HCT116 (cell line): ENCODE measurements at regions not wholly inside any gene's neighbourhood (a gene's known extent, or its start where the extent isn't known, plus 50 kb on each side); places are given as distances from the start of the nearest gene placed in this dataset.

Experiments used
- ATAC-seq: fragments of 200-7000 bp; cut with Tn5 transposase; 2 replicates; pipeline ENCODE4 v1.9.1; 2020; ENCODE audit warnings: mild to moderate bottlenecking, moderate library complexity
- BruUV-seq: library from RNA; stranded (reverse); fragments of 400-500 nt; replicated peaks from 2 replicates; lab custom pipeline; 2021; lab: Mats Ljungman, UMichigan
- CTCF ChIA-PET: fragments of 300-600 bp; sonication (Branson Sonifier 250); formaldehyde crosslinking; loops from one replicate; lab custom pipeline; 2021; ENCODE audit warnings: antibody characterized with exemption; lab: Charles Lee
- POLR2A ChIA-PET: fragments of 300-600, 350-600 bp; sonication (Branson Sonifier 250); formaldehyde crosslinking; loops from one replicate; lab custom pipeline; 2021; ENCODE audit warnings: antibody characterized with exemption; lab: Charles Lee
- RAD21 ChIA-PET, 2 experiments: fragments of 300-600 bp; sonication (Branson Sonifier 250); formaldehyde crosslinking; loops; one replicate each; lab custom pipeline; 2023; ENCODE audit warnings: low total read pairs in 2 of 2; ENCODE audit not compliant: uncharacterized antibody in 2 of 2, unreplicated experiment in 2 of 2, low non-redundant PET in 1 of 2; lab: Charles Lee
- DNase-seq: peaks from one replicate; pipeline ENCODE4 v3.0.0-alpha.2; 2010; ENCODE audit warnings: low read depth, low spot score
- H2AFZ ChIP-seq: fragments of 200-600 bp; shearing (Covaris generic), sonication (generic); 2 replicates; pipeline ENCODE4 v1.6.1; 2017; ENCODE audit warnings: low read depth, mixed run types, mixed read lengths, antibody characterized with exemption, low read length; ENCODE audit not compliant: poor library complexity, severe bottlenecking
- H3K27ac ChIP-seq: 2 replicates; pipeline ENCODE4 v1.5.1; 2012; ENCODE audit warnings: low read depth, low read length
- H3K27me3 ChIP-seq: fragments of 200-600 bp; sonication (generic); 2 replicates; pipeline ENCODE4 v1.6.1; 2016; ENCODE audit warnings: mixed run types, low read length, mixed read lengths; ENCODE audit not compliant: insufficient read depth
- H3K36me3 ChIP-seq, 2 experiments: fragments of 200-500 bp in 1 of 2; fragments of 200-600 bp in 1 of 2; sonication (Bioruptor generic) in 1 of 2; sonication (generic) in 1 of 2; 2 replicates each; pipeline versions ENCODE4 v1.5.1 to v1.6.1; 2014 to 2016; ENCODE audit warnings: low read length in 2 of 2, inconsistent platforms in 1 of 2, mixed read lengths in 1 of 2, mixed run types in 1 of 2; ENCODE audit not compliant: insufficient read depth in 2 of 2, control insufficient read depth in 1 of 2
- H3K4me1 ChIP-seq, 2 experiments: fragments of 200-600 bp in 1 of 2; sonication (generic) in 1 of 2; 2 replicates each; pipeline versions ENCODE4 v1.5.1 to v1.6.1; 2012 to 2017; ENCODE audit warnings: low read length in 2 of 2, inconsistent platforms in 1 of 2, mild to moderate bottlenecking in 1 of 2, mixed read lengths in 1 of 2, mixed run types in 1 of 2, moderate library complexity in 1 of 2; ENCODE audit not compliant: insufficient read depth in 2 of 2, control insufficient read depth in 1 of 2
- H3K4me2 ChIP-seq: fragments of 200-600 bp; sonication (generic); 2 replicates; pipeline ENCODE4 v1.6.1; 2017; ENCODE audit warnings: mixed run types, low read length, mixed read lengths
- H3K4me3 ChIP-seq, 2 experiments: fragments of 200-600 bp in 1 of 2; sonication (generic) in 1 of 2; replicated peaks in 1 of 2; 2 replicates each; pipeline ENCODE4 v1.5.1; 2011 to 2016; ENCODE audit warnings: low read length in 2 of 2, control low read depth in 1 of 2, low read depth in 1 of 2, mild to moderate bottlenecking in 1 of 2, mixed read lengths in 1 of 2, mixed run types in 1 of 2
- H3K79me2 ChIP-seq: fragments of 200-600 bp; sonication (generic); 2 replicates; pipeline ENCODE4 v1.6.1; 2017; ENCODE audit warnings: mild to moderate bottlenecking, mixed run types, low read length, moderate library complexity, mixed read lengths; ENCODE audit not compliant: insufficient read depth
- H3K9ac ChIP-seq: fragments of 200-600 bp; sonication (generic); 2 replicates; pipeline ENCODE4 v1.6.1; 2016; ENCODE audit warnings: low read length, mixed read lengths
- H3K9me2 ChIP-seq: fragments of 200-600 bp; sonication (generic), shearing (Covaris generic); 2 replicates; pipeline ENCODE4 v1.6.1; 2017; ENCODE audit warnings: mixed run types, mild to moderate bottlenecking, moderate library complexity; ENCODE audit not compliant: insufficient read depth
- H3K9me3 ChIP-seq, 2 experiments: fragments of 200-500 bp in 1 of 2; fragments of 200-600 bp in 1 of 2; sonication (Bioruptor generic) in 1 of 2; sonication (generic) in 1 of 2; 2 replicates each; pipeline ENCODE4 v1.6.1; 2014 to 2017; ENCODE audit warnings: low read length in 2 of 2, mixed read lengths in 2 of 2, inconsistent platforms in 1 of 2, low read depth in 1 of 2, mild to moderate bottlenecking in 1 of 2, mixed run types in 1 of 2, moderate library complexity in 1 of 2; ENCODE audit not compliant: control insufficient read depth in 1 of 2, insufficient read depth in 1 of 2
- H4K20me1 ChIP-seq: fragments of 200-600 bp; sonication (generic), shearing (Covaris generic); 2 replicates; pipeline ENCODE4 v1.6.1; 2017; ENCODE audit warnings: mixed run types, mild to moderate bottlenecking, moderate library complexity; ENCODE audit not compliant: insufficient read depth
- CEBPB ChIP-seq: IDR thresholded peaks from 2 replicates; pipeline ENCODE4 v1.6.1; 2012; ENCODE audit warnings: low read depth
- ELF1 ChIP-seq: IDR thresholded peaks from 2 replicates; pipeline ENCODE4 v1.6.1; 2012; ENCODE audit warnings: low read depth, borderline replicate concordance
- JUND ChIP-seq: IDR thresholded peaks from 2 replicates; pipeline ENCODE4 v1.6.1; 2012
- POLR2AphosphoS5 ChIP-seq: IDR thresholded peaks from 2 replicates; pipeline ENCODE4 v1.6.1; 2011; ENCODE audit warnings: mild to moderate bottlenecking, low read depth, low read length, moderate library complexity
- SIN3A ChIP-seq: IDR thresholded peaks from 2 replicates; pipeline ENCODE4 v1.6.1; 2012; ENCODE audit warnings: low read depth
- SP1 ChIP-seq: IDR thresholded peaks from 2 replicates; pipeline ENCODE4 v1.6.1; 2012; ENCODE audit warnings: low read depth
- YY1 ChIP-seq: IDR thresholded peaks from 2 replicates; pipeline ENCODE4 v1.6.1; 2011; ENCODE audit warnings: low read length, low read depth, moderate library complexity, mild to moderate bottlenecking; ENCODE audit not compliant: insufficient replicate concordance; ENCODE audit errors: extremely low read depth
- ZFX ChIP-seq: fragments of 450-650 bp; IDR thresholded peaks from 2 replicates; pipeline ENCODE4 v1.6.1; 2017
- intact Hi-C: fragments of 100-400 bp; cut with micrococcal nuclease; formaldehyde crosslinking; loops from 2 replicates; pipeline ENCODE4 v1.10.0; 2022
- TF ChIP-seq, protein P1 (sequence below): IDR thresholded peaks from 2 replicates; pipeline ENCODE4 v1.6.1; 2011; ENCODE audit warnings: mild to moderate bottlenecking, low read length, moderate library complexity; ENCODE audit not compliant: insufficient replicate concordance; ENCODE audit errors: extremely low read depth
- TF ChIP-seq, protein P2 (sequence below): IDR thresholded peaks from 2 replicates; pipeline ENCODE4 v1.6.1; 2012; ENCODE audit warnings: low read depth
- TF ChIP-seq, protein P3 (sequence below), 3 experiments: fragments of 200-600 bp in 1 of 3; sonication (generic) in 1 of 3; IDR thresholded peaks in 2 of 3; conservative IDR thresholded peaks in 1 of 3; 2 replicates each; pipeline ENCODE4 v1.5.1; 2012 to 2017; ENCODE audit warnings: low read depth in 2 of 3, low read length in 2 of 3, antibody characterized with exemption in 1 of 3, borderline replicate concordance in 1 of 3, control low read depth in 1 of 3, mild to moderate bottlenecking in 1 of 3, mixed read lengths in 1 of 3, mixed run types in 1 of 3, moderate library complexity in 1 of 3; ENCODE audit not compliant: insufficient read depth in 1 of 3

DNA sequence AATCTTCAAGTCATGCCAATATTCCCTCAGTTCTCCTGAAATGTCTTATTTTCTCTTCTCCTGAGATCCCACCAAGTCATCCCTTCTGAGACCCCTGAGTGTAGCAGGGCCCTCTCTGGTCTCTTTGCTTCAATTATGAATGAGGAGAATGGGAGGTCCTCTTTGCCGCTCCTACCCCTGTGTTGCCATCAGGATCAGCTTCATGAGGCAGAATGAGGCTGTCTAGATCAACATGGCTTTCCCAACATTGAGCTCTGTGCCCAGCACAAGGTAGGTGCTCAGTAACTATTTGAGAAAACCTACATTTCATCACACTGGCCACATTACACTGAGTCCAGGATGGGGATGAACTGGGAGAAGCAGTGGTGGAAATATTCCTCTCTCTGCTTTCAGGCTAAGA, 107.2 kb downstream of the ZNF280B start:
- TF ChIP-seq, protein P1, sequence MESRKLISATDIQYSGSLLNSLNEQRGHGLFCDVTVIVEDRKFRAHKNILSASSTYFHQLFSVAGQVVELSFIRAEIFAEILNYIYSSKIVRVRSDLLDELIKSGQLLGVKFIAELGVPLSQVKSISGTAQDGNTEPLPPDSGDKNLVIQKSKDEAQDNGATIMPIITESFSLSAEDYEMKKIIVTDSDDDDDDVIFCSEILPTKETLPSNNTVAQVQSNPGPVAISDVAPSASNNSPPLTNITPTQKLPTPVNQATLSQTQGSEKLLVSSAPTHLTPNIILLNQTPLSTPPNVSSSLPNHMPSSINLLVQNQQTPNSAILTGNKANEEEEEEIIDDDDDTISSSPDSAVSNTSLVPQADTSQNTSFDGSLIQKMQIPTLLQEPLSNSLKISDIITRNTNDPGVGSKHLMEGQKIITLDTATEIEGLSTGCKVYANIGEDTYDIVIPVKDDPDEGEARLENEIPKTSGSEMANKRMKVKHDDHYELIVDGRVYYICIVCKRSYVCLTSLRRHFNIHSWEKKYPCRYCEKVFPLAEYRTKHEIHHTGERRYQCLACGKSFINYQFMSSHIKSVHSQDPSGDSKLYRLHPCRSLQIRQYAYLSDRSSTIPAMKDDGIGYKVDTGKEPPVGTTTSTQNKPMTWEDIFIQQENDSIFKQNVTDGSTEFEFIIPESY, result no peak
- TF ChIP-seq SIN3A (no peak), ZFX (no peak), YY1 (no peak), CEBPB (no peak), ELF1 (no peak), SP1 (no peak), POLR2AphosphoS5 (no peak), JUND (no peak)
- TF ChIP-seq, protein P2, sequence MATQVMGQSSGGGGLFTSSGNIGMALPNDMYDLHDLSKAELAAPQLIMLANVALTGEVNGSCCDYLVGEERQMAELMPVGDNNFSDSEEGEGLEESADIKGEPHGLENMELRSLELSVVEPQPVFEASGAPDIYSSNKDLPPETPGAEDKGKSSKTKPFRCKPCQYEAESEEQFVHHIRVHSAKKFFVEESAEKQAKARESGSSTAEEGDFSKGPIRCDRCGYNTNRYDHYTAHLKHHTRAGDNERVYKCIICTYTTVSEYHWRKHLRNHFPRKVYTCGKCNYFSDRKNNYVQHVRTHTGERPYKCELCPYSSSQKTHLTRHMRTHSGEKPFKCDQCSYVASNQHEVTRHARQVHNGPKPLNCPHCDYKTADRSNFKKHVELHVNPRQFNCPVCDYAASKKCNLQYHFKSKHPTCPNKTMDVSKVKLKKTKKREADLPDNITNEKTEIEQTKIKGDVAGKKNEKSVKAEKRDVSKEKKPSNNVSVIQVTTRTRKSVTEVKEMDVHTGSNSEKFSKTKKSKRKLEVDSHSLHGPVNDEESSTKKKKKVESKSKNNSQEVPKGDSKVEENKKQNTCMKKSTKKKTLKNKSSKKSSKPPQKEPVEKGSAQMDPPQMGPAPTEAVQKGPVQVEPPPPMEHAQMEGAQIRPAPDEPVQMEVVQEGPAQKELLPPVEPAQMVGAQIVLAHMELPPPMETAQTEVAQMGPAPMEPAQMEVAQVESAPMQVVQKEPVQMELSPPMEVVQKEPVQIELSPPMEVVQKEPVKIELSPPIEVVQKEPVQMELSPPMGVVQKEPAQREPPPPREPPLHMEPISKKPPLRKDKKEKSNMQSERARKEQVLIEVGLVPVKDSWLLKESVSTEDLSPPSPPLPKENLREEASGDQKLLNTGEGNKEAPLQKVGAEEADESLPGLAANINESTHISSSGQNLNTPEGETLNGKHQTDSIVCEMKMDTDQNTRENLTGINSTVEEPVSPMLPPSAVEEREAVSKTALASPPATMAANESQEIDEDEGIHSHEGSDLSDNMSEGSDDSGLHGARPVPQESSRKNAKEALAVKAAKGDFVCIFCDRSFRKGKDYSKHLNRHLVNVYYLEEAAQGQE, result no peak
- TF ChIP-seq, protein P3, sequence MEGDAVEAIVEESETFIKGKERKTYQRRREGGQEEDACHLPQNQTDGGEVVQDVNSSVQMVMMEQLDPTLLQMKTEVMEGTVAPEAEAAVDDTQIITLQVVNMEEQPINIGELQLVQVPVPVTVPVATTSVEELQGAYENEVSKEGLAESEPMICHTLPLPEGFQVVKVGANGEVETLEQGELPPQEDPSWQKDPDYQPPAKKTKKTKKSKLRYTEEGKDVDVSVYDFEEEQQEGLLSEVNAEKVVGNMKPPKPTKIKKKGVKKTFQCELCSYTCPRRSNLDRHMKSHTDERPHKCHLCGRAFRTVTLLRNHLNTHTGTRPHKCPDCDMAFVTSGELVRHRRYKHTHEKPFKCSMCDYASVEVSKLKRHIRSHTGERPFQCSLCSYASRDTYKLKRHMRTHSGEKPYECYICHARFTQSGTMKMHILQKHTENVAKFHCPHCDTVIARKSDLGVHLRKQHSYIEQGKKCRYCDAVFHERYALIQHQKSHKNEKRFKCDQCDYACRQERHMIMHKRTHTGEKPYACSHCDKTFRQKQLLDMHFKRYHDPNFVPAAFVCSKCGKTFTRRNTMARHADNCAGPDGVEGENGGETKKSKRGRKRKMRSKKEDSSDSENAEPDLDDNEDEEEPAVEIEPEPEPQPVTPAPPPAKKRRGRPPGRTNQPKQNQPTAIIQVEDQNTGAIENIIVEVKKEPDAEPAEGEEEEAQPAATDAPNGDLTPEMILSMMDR (IDR thresholded peaks at IDR 0.05 in 2 of 3, conservative IDR thresholded peaks at IDR 0.05 in 1 of 3; ENCODE audit: borderline replicate concordance in 1 of 3, insufficient read depth in 1 of 3, low read depth in 2 of 3, low read length in 2 of 3), result no peak
- TF ChIP-seq, all 23 proteins: peak for 0
- intact Hi-C loops, result no loop called here
- ChIA-PET RAD21 (no interaction called here), POLR2A (no interaction called here), CTCF (no interaction called here)
- Histone ChIP-seq H3K4me1 (peaks cover 13 to 17% of the 10 kb centered on the region in 2 experiments; a peak in 3 of 4 replicates), H3K27me3 (no peaks in the 10 kb centered on the region; the same call in 1 of the 2 replicates), H3K9ac (no peak overlapping the region), H3K4me3 (no peak overlapping the region), H3K79me2 (no peaks in the 10 kb centered on the region), H3K36me3 (no peaks in the 10 kb centered on the region), H3K9me2 (no peaks in the 10 kb centered on the region), H3K27ac (no peak overlapping the region), H4K20me1 (no peaks in the 10 kb centered on the region), H3K4me2 (no peak overlapping the region), H2AFZ (no peak overlapping the region), H3K9me3 (no peaks in the 10 kb centered on the region)
- BruUV-seq, result no TSS peak
- ATAC-seq (no peak), DNase-seq (no peak)
